ENCODE measurements at regions not wholly inside any gene's neighbourhood (a gene's known extent, or its start where the extent isn't known, plus 50 kb on each side); places are given as distances from the start of the nearest gene placed in this dataset.

DNA sequence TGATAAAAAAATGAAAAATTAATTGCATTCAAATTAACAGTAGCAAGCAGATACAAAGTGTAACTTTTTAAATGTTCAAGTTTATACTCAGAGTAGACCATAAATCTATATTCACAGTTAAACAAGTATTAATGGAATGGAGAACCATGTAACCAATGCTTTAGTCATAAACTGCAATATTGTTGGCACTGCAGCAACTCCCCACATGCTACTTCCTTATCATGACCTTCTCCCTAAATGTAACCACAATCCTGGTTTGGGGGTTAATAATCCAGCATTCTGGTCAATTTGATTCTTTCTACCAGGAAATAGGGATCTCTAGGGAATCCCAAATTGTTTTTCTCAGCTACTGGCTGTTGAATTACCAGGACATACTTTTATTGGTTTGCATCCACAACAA is 223.9 kb upstream of the DCAF8L1 start:
- H3K36me3 ChIP-seq (ENCODE audit: control insufficient read depth, insufficient read depth, low read length): no peaks in the 10 kb centered on the region
- no peaks in the 10 kb centered on the region for H3K79me2 ChIP-seq (ENCODE audit: control insufficient read depth, insufficient read depth, low read length)
- H2AK5ac ChIP-seq (ENCODE audit: low read length): no peak overlapping the region
- H4K5ac ChIP-seq (ENCODE audit: low read length): no peak overlapping the region
- H3K4me2 ChIP-seq (ENCODE audit: low read length): no peak overlapping the region
- no peak overlapping the region for H2BK15ac ChIP-seq (replicated peaks; ENCODE audit: low read depth)
- H3K4ac ChIP-seq (ENCODE audit: low read depth, low read length): no peak overlapping the region
- no peak overlapping the region for H3K4me3 ChIP-seq (ENCODE audit: low read length)
- no peak for DNase-seq
- no peak overlapping the region for H3K23ac ChIP-seq (ENCODE audit: low read length)
- no peaks in the 10 kb centered on the region for H3K4me1 ChIP-seq (ENCODE audit: control insufficient read depth, low read depth, low read length)
- H3K79me1 ChIP-seq (ENCODE audit: low read length): no peaks in the 10 kb centered on the region
- no peak overlapping the region for H3K56ac ChIP-seq (ENCODE audit: low read length)
- no peak overlapping the region for H3K27ac ChIP-seq (ENCODE audit: low read depth, low read length)
- H3K18ac ChIP-seq (ENCODE audit: low read length): no peak overlapping the region
- no peak overlapping the region for H4K8ac ChIP-seq (ENCODE audit: low read depth, low read length)
- H2BK120ac ChIP-seq (ENCODE audit: low read depth, low read length): no peak overlapping the region
- H3K9ac ChIP-seq (ENCODE audit: low read length): no peak overlapping the region
- H2BK5ac ChIP-seq (ENCODE audit: low read length): no peak overlapping the region
- no peaks in the 10 kb centered on the region for H3K27me3 ChIP-seq (ENCODE audit: insufficient read depth, low read length, poor library complexity)

DNA sequence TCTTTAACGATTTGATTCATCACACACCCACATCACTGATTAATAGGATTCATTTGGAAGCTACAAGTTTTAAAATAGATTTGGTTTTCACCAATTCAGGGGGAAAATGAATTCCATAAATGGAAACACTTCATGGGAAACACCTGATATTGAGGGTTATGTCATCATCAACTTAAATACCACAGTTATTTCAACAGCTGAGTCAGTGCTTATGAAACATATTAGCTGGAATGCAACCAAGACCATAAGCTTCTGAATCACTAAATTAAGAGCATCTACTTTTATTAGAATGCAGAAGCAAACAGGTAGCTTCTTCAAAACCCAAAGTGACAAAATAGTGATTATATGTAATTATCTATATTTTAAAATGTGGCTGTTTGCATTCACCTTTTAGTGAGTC is 207.8 kb upstream of the DCAF8L1 start:
- no peak overlapping the region for H3K56ac ChIP-seq (ENCODE audit: low read length)
- no peak overlapping the region for H4K8ac ChIP-seq (ENCODE audit: low read depth, low read length)
- no peak overlapping the region for H3K23ac ChIP-seq (ENCODE audit: low read length)
- no peaks in the 10 kb centered on the region for H3K27me3 ChIP-seq (ENCODE audit: insufficient read depth, low read length, poor library complexity)
- H3K4me1 ChIP-seq (ENCODE audit: control insufficient read depth, low read depth, low read length): no peaks in the 10 kb centered on the region
- H3K18ac ChIP-seq (ENCODE audit: low read length): no peak overlapping the region
- no peak overlapping the region for H2BK15ac ChIP-seq (replicated peaks; ENCODE audit: low read depth)
- no peaks in the 10 kb centered on the region for H3K79me1 ChIP-seq (ENCODE audit: low read length)
- no peak overlapping the region for H2BK5ac ChIP-seq (ENCODE audit: low read length)
- no peak overlapping the region for H3K4me2 ChIP-seq (ENCODE audit: low read length)
- no peak overlapping the region for H3K4ac ChIP-seq (ENCODE audit: low read depth, low read length)
- H3K27ac ChIP-seq (ENCODE audit: low read depth, low read length): no peak overlapping the region
- H4K5ac ChIP-seq (ENCODE audit: low read length): no peak overlapping the region
- no peak overlapping the region for H2BK120ac ChIP-seq (ENCODE audit: low read depth, low read length)
- H3K79me2 ChIP-seq (ENCODE audit: control insufficient read depth, insufficient read depth, low read length): no peaks in the 10 kb centered on the region
- no peak overlapping the region for H3K4me3 ChIP-seq (ENCODE audit: low read length)
- no CpG with 5 or more reads among the region's 1 CpG for WGBS (ENCODE audit: extremely low coverage, insufficient coverage, low lambda C conversion rate)
- DNase-seq: no peak
- no peak overlapping the region for H2AK5ac ChIP-seq (ENCODE audit: low read length)
- H3K36me3 ChIP-seq (ENCODE audit: control insufficient read depth, insufficient read depth, low read length): no peaks in the 10 kb centered on the region
- no peak overlapping the region for H3K9ac ChIP-seq (ENCODE audit: low read length)

DNA sequence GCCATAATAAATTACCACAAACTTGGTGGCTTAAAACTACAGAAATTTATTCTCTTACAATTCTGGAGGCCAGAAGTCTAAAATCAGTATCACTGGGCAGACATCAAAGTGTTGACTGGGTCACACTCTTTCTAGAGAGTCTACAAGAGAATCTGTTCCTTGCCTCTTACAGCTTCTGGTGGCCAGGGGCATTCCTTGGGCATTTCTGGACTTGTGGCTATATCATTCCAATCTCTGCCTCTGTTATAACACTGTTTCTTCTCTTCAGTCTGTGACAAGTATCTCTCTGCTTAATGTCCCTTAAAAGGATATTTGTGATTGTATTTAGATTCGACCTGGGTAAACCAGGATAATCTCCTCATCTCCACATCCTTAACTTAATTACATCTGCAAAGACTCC is 207.3 kb upstream of the DCAF8L1 start:
- no peak overlapping the region for H3K4me2 ChIP-seq (ENCODE audit: low read length)
- H4K5ac ChIP-seq (ENCODE audit: low read length): no peak overlapping the region
- no peak for DNase-seq
- no peak overlapping the region for H3K4me3 ChIP-seq (ENCODE audit: low read length)
- WGBS (ENCODE audit: extremely low coverage, insufficient coverage, low lambda C conversion rate): no CpG with 5 or more reads among the region's 1 CpG
- no peaks in the 10 kb centered on the region for H3K4me1 ChIP-seq (ENCODE audit: control insufficient read depth, low read depth, low read length)
- H3K9ac ChIP-seq (ENCODE audit: low read length): no peak overlapping the region
- H3K79me2 ChIP-seq (ENCODE audit: control insufficient read depth, insufficient read depth, low read length): no peaks in the 10 kb centered on the region
- H2BK15ac ChIP-seq (replicated peaks; ENCODE audit: low read depth): no peak overlapping the region
- no peak overlapping the region for H3K4ac ChIP-seq (ENCODE audit: low read depth, low read length)
- H3K23ac ChIP-seq (ENCODE audit: low read length): no peak overlapping the region
- no peak overlapping the region for H3K56ac ChIP-seq (ENCODE audit: low read length)
- no peak overlapping the region for H2BK120ac ChIP-seq (ENCODE audit: low read depth, low read length)
- H3K27ac ChIP-seq (ENCODE audit: low read depth, low read length): no peak overlapping the region
- no peaks in the 10 kb centered on the region for H3K36me3 ChIP-seq (ENCODE audit: control insufficient read depth, insufficient read depth, low read length)
- H2BK5ac ChIP-seq (ENCODE audit: low read length): no peak overlapping the region
- no peaks in the 10 kb centered on the region for H3K79me1 ChIP-seq (ENCODE audit: low read length)
- H3K18ac ChIP-seq (ENCODE audit: low read length): no peak overlapping the region
- H3K27me3 ChIP-seq (ENCODE audit: insufficient read depth, low read length, poor library complexity): no peaks in the 10 kb centered on the region
- no peak overlapping the region for H4K8ac ChIP-seq (ENCODE audit: low read depth, low read length)
- H2AK5ac ChIP-seq (ENCODE audit: low read length): no peak overlapping the region

DNA sequence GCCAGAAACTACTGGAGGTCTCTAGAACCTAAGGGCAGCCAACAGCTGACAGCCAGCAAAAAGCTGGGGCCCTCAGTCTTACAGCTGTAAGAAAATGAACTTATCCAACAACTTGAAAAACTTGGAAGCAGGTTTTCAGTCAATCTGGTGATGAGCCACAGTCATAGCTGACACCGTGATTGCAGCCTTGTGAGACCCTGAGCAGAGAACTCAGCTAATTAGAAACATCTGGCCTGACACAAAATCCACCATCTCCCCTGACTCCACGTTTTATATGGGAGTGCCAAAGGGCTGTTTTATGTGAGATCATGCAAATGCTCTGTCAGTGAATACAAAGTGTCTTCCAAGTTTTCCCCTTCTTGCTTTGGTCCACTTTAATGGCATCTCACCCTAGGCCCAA is 198.8 kb upstream of the DCAF8L1 start:
- Histone ChIP-seq H3K4me2 (ENCODE audit: low read length) (no peak overlapping the region), H4K5ac (ENCODE audit: low read length) (no peak overlapping the region), H3K27me3 (ENCODE audit: insufficient read depth, low read length, poor library complexity) (no peaks in the 10 kb centered on the region), H3K4ac (ENCODE audit: low read depth, low read length) (no peak overlapping the region), H3K79me1 (ENCODE audit: low read length) (no peaks in the 10 kb centered on the region), H2AK5ac (ENCODE audit: low read length) (no peak overlapping the region), H3K18ac (ENCODE audit: low read length) (no peak overlapping the region), H3K56ac (ENCODE audit: low read length) (no peak overlapping the region), H4K8ac (ENCODE audit: low read depth, low read length) (no peak overlapping the region), H2BK15ac (replicated peaks; ENCODE audit: low read depth) (no peak overlapping the region), H2BK5ac (ENCODE audit: low read length) (no peak overlapping the region), H3K4me3 (ENCODE audit: low read length) (no peak overlapping the region), H3K9ac (ENCODE audit: low read length) (no peak overlapping the region), H2BK120ac (ENCODE audit: low read depth, low read length) (no peak overlapping the region), H3K27ac (ENCODE audit: low read depth, low read length) (no peak overlapping the region), H3K4me1 (ENCODE audit: control insufficient read depth, low read depth, low read length) (no peaks in the 10 kb centered on the region), H3K79me2 (ENCODE audit: control insufficient read depth, insufficient read depth, low read length) (no peaks in the 10 kb centered on the region), H3K36me3 (ENCODE audit: control insufficient read depth, insufficient read depth, low read length) (no peaks in the 10 kb centered on the region), H3K23ac (ENCODE audit: low read length) (no peak overlapping the region)
- DNase-seq: no peak
- WGBS (ENCODE audit: extremely low coverage, insufficient coverage, low lambda C conversion rate): no CpG with 5 or more reads among the region's 2 CpGs

DNA sequence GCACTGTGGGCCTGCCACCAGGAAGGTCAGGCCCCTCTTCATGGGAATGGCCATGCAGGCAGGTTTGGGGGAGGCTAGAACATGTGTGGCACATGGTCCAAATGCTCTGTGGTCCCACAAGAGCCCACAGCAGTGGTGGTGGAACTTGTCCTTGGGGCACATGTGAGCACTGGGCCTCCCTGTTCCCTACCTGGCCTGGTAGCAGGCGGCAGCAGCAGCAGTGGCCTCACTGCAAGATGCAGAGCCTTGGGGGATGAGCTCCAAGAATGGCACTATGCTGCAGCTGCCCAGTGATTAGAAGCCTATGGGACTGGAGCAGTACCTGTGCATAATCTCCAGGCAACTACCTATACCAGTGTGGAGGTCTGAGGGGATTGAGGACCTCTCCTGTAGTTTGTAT is 197.0 kb upstream of the DCAF8L1 start:
- Histone ChIP-seq H4K8ac (ENCODE audit: low read depth, low read length) (no peak overlapping the region), H3K36me3 (ENCODE audit: control insufficient read depth, insufficient read depth, low read length) (no peaks in the 10 kb centered on the region), H3K9ac (ENCODE audit: low read length) (no peak overlapping the region), H2BK5ac (ENCODE audit: low read length) (no peak overlapping the region), H3K79me2 (ENCODE audit: control insufficient read depth, insufficient read depth, low read length) (no peaks in the 10 kb centered on the region), H3K4me3 (ENCODE audit: low read length) (no peak overlapping the region), H3K56ac (ENCODE audit: low read length) (no peak overlapping the region), H3K18ac (ENCODE audit: low read length) (no peak overlapping the region), H3K4ac (ENCODE audit: low read depth, low read length) (no peak overlapping the region), H2BK15ac (replicated peaks; ENCODE audit: low read depth) (no peak overlapping the region), H3K27ac (ENCODE audit: low read depth, low read length) (no peak overlapping the region), H2AK5ac (ENCODE audit: low read length) (no peak overlapping the region), H4K5ac (ENCODE audit: low read length) (no peak overlapping the region), H3K4me1 (ENCODE audit: control insufficient read depth, low read depth, low read length) (no peaks in the 10 kb centered on the region), H3K4me2 (ENCODE audit: low read length) (no peak overlapping the region), H3K23ac (ENCODE audit: low read length) (no peak overlapping the region), H3K79me1 (ENCODE audit: low read length) (no peaks in the 10 kb centered on the region), H2BK120ac (ENCODE audit: low read depth, low read length) (no peak overlapping the region), H3K27me3 (ENCODE audit: insufficient read depth, low read length, poor library complexity) (no peaks in the 10 kb centered on the region)
- no CpG with 5 or more reads among the region's 1 CpG for WGBS (ENCODE audit: extremely low coverage, insufficient coverage, low lambda C conversion rate)
- DNase-seq: no peak

DNA sequence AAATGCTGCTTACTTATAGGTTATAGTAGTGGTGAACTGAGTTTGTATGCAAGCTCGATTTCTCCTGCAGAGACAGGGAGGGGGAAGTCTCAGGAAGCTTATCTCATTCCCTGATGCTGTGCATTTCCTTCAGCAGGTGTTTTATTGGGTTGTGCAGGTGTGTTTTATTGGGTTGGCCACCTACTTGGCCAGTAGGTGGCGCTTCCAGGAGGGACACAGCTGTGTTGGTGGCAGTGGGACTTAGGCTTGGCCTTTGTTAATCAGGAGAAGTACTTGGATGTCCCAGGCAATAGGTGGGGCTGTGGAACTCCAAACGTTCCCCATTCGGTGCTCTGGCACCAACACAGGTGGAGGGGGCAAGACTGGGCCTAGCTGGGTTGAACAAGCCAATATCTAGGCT is 196.0 kb upstream of the DCAF8L1 start:
- Histone ChIP-seq H4K8ac (ENCODE audit: low read depth, low read length) (no peak overlapping the region), H3K56ac (ENCODE audit: low read length) (no peak overlapping the region), H3K18ac (ENCODE audit: low read length) (no peak overlapping the region), H3K79me2 (ENCODE audit: control insufficient read depth, insufficient read depth, low read length) (no peaks in the 10 kb centered on the region), H2BK15ac (replicated peaks; ENCODE audit: low read depth) (no peak overlapping the region), H3K36me3 (ENCODE audit: control insufficient read depth, insufficient read depth, low read length) (no peaks in the 10 kb centered on the region), H3K4me2 (ENCODE audit: low read length) (no peak overlapping the region), H2BK120ac (ENCODE audit: low read depth, low read length) (no peak overlapping the region), H3K4me3 (ENCODE audit: low read length) (no peak overlapping the region), H3K4ac (ENCODE audit: low read depth, low read length) (no peak overlapping the region), H3K23ac (ENCODE audit: low read length) (no peak overlapping the region), H3K27me3 (ENCODE audit: insufficient read depth, low read length, poor library complexity) (no peaks in the 10 kb centered on the region), H2AK5ac (ENCODE audit: low read length) (no peak overlapping the region), H3K9ac (ENCODE audit: low read length) (no peak overlapping the region), H4K5ac (ENCODE audit: low read length) (no peak overlapping the region), H3K27ac (ENCODE audit: low read depth, low read length) (no peak overlapping the region), H3K4me1 (ENCODE audit: control insufficient read depth, low read depth, low read length) (no peaks in the 10 kb centered on the region), H3K79me1 (ENCODE audit: low read length) (no peaks in the 10 kb centered on the region), H2BK5ac (ENCODE audit: low read length) (no peak overlapping the region)
- no CpG with 5 or more reads among the region's 4 CpGs for WGBS (ENCODE audit: extremely low coverage, insufficient coverage, low lambda C conversion rate)
- peak; percentile 79 for DNase-seq
